PC-3 (cell line): ENCODE measurements at regions not wholly inside any gene's neighbourhood (a gene's known extent, or its start where the extent isn't known, plus 50 kb on each side); places are given as distances from the start of the nearest gene placed in this dataset.

Experiments used
- CTCF ChIP-seq: fragments of 300-600 bp; sonication (generic); conservative IDR thresholded peaks from 2 replicates; pipeline ENCODE4 v1.5.1; 2017; ENCODE audit warnings: antibody characterized with exemption, low read depth, mild to moderate bottlenecking, low read length
- EZH2phosphoT487 ChIP-seq: fragments of 300-600 bp; sonication (generic); IDR thresholded peaks from 2 replicates; pipeline ENCODE4 v1.6.1; 2018; ENCODE audit warnings: mild to moderate bottlenecking, antibody characterized with exemption, low read length, borderline replicate concordance

DNA sequence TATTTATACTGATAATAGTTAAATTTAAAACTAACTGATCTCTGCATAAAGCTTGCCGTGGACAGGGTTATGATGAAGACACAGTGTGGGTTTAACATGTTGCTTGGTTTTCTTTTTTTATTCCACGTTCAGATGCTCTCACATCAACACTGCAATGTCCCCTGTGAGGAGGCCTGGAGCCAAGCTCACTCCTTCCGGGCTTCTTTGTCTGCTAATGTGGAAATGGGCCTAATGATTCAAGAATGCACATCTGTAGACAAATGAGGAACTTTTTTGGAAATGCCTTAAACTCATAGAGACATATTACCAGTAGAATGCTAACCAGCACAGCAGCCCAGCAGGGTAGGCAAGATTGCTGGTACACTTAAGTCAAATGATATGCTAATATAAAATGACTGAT is 208.0 kb downstream of the GALR1 start:
- TF ChIP-seq EZH2phosphoT487: no peak
- no peak for TF ChIP-seq CTCF
